ENCODE measurements at regions not wholly inside any gene's neighbourhood (a gene's known extent, or its start where the extent isn't known, plus 50 kb on each side); places are given as distances from the start of the nearest gene placed in this dataset.
"Not testable (repeated sequence)": the region's sequence is repeated elsewhere in the genome, so short reads cannot be mapped to it uniquely, and the experiment has no call there.

DNA sequence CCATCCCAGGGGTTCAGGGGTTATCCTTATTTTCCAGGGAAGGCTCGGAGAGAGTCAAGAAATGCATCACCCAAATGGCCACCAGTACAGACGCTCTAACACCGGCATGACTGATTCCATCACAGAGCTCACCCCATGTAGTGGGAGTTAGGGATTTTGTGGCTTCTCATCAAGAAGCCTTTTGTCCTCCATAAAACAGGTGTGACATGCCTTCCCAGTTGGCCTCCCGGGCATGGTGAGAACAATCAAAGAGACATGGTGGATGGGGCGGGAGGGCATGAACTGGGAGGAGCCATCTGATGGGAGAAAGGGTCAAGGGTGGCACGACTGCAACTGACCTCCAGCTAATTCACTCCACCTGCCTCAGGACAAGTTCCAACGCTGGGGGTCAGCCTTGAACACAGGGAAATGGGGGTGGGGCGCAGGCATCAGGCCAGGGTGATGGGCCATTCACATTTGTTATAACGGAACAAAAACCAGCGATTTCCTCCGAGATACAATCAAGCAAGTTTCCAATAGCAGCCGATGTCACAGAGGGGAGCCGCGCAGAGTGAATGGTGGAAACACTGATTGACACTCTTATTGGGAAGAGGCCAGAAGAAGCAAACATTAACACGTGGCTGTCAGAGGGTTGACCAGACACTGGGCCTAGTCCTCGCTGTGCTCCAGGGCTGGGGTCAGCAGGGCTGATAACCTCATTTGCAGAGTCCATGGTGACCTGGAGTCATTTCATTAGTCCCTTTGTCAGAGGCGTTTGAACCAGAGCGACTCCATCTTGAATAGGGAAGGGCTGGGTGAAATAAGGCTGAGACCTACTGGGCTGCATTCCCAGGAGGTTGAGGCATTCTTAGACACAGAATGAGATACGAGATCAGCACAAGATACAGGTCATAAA is 80.5 kb upstream of the HPCAL1 start:
- H3K27ac Mint-ChIP-seq, result no peak overlapping the region
- H3K9me3 Mint-ChIP-seq, result no peaks in the 10 kb centered on the region

GRCh38 chr2:10223471-10223870 is 79.2 kb upstream of the HPCAL1 start:
- H3K4me1 Mint-ChIP-seq (ENCODE audit: low read depth), result no peaks in the 10 kb centered on the region
- H3K9me3 Mint-ChIP-seq, result no peaks in the 10 kb centered on the region

More for the DNA sequence above, 80.5 kb upstream of the HPCAL1 start:
- no peaks in the 10 kb centered on the region for H3K27me3 Mint-ChIP-seq (ENCODE audit: insufficient read depth)
- no peak overlapping the region for H3K4me3 Mint-ChIP-seq
- no peak for DNase-seq (ENCODE audit: low spot score)
- H3K4me1 Mint-ChIP-seq (ENCODE audit: low read depth), result no peaks in the 10 kb centered on the region
- intact Hi-C loops (cut with micrococcal nuclease), result no loop called here
- H3K36me3 Mint-ChIP-seq (ENCODE audit: low read depth), result no peaks in the 10 kb centered on the region

GRCh38 chr2:10223932-10224720 is 78.6 kb upstream of the HPCAL1 start:
- Mint-ChIP-seq H3K4me3 (no peak overlapping the region), H3K9me3 (no peaks in the 10 kb centered on the region), H3K27me3 (ENCODE audit: insufficient read depth) (no peaks in the 10 kb centered on the region), H3K27ac (no peak overlapping the region), H3K4me1 (ENCODE audit: low read depth) (no peaks in the 10 kb centered on the region), H3K36me3 (ENCODE audit: low read depth) (no peaks in the 10 kb centered on the region)
- no peak for DNase-seq (ENCODE audit: low spot score)
- intact Hi-C loops (cut with micrococcal nuclease), result no loop called here

More at GRCh38 chr2:10223471-10223870, 79.2 kb upstream of the HPCAL1 start:
- no peaks in the 10 kb centered on the region for H3K27me3 Mint-ChIP-seq (ENCODE audit: insufficient read depth)
- H3K36me3 Mint-ChIP-seq (ENCODE audit: low read depth), result no peaks in the 10 kb centered on the region
- no peak for DNase-seq (ENCODE audit: low spot score)
- H3K27ac Mint-ChIP-seq, result no peak overlapping the region
- intact Hi-C loops (cut with micrococcal nuclease), result no loop called here
- H3K4me3 Mint-ChIP-seq, result no peak overlapping the region

DNA sequence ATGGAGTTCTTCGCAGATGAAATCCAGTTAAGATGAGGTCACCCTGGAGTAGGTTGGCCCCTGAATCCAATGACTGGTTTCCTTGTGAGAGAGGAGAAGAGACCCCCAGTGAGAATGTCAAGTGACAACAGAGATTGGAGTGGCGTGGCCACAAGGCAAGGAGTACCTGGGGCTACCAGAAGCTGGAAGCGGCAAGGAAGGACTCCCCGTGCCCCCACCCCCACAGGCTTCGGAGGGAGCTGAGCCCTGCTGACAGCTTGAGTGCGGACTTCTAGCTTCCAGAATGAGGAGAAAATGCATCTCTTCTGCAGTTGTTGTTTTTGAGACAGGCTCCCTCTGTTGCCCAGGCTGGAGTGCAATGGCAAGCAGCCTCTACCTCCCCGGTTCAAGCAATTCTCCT is 78.0 kb upstream of the HPCAL1 start:
- H3K4me3 Mint-ChIP-seq, result no peak overlapping the region
- no peak overlapping the region for H3K27ac Mint-ChIP-seq
- intact Hi-C loops (cut with micrococcal nuclease), result no loop called here
- H3K9me3 Mint-ChIP-seq, result no peaks in the 10 kb centered on the region
- peaks cover under 1% of the 10 kb centered on the region for H3K27me3 Mint-ChIP-seq (ENCODE audit: insufficient read depth)
- no peak for DNase-seq (ENCODE audit: low spot score)
- H3K36me3 Mint-ChIP-seq (ENCODE audit: low read depth), result no peaks in the 10 kb centered on the region
- H3K4me1 Mint-ChIP-seq (ENCODE audit: low read depth), result no peaks in the 10 kb centered on the region

DNA sequence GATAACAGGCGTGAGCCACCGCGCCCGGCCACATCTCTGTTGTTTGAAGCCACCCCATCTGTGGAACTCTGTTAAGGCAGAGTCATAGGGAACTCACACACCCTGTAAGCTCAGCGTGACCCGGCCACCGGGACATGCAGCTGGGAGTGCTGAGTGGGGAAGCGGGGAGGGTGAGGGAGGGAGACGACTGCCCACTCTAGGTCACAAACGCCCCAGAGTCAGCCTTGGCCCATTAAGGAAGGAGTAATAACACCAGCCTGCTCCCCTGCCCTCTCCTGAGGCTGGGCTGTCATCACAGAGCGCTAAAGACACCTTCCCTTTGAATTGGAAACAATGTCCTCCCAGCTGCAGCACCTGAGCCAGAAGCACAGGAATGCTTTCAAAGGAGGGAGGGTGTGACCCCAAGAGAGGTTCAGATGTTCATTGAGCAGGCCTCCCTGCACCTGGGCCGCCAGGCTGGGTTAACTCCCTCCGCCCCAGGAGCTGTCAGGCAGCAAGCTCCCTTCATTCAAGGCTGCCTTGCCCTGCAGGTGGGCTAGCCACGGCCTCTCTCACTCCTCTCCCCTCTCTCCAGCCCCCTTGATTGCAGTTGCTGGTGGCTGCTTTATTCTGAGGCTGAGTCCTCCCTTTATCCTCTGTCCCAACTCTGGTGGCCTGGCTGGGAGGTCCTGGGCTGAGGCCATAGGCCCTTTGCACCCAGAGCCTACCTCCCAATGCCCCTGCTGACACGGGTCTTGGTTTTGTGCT is 77.2 kb upstream of the HPCAL1 start:
- no peak overlapping the region for H3K27ac Mint-ChIP-seq
- H3K27me3 Mint-ChIP-seq (ENCODE audit: insufficient read depth), result peaks cover 1% of the 10 kb centered on the region
- H3K9me3 Mint-ChIP-seq, result no peaks in the 10 kb centered on the region

GRCh38 chr2:10226038-10226724 is 76.5 kb upstream of the HPCAL1 start:
- Mint-ChIP-seq H3K27me3 (ENCODE audit: insufficient read depth) (peaks cover 1% of the 10 kb centered on the region), H3K4me1 (ENCODE audit: low read depth) (no peaks in the 10 kb centered on the region), H3K9me3 (no peaks in the 10 kb centered on the region), H3K27ac (no peak overlapping the region), H3K4me3 (no peak overlapping the region), H3K36me3 (ENCODE audit: low read depth) (no peaks in the 10 kb centered on the region)
- DNase-seq (ENCODE audit: low spot score), result no peak
- intact Hi-C loops (cut with micrococcal nuclease), result no loop called here

More for the DNA sequence above, 77.2 kb upstream of the HPCAL1 start:
- Mint-ChIP-seq H3K4me3 (no peak overlapping the region), H3K4me1 (ENCODE audit: low read depth) (no peaks in the 10 kb centered on the region), H3K36me3 (ENCODE audit: low read depth) (no peaks in the 10 kb centered on the region)
- intact Hi-C loops (cut with micrococcal nuclease), result no loop called here
- no peak for DNase-seq (ENCODE audit: low spot score)

DNA sequence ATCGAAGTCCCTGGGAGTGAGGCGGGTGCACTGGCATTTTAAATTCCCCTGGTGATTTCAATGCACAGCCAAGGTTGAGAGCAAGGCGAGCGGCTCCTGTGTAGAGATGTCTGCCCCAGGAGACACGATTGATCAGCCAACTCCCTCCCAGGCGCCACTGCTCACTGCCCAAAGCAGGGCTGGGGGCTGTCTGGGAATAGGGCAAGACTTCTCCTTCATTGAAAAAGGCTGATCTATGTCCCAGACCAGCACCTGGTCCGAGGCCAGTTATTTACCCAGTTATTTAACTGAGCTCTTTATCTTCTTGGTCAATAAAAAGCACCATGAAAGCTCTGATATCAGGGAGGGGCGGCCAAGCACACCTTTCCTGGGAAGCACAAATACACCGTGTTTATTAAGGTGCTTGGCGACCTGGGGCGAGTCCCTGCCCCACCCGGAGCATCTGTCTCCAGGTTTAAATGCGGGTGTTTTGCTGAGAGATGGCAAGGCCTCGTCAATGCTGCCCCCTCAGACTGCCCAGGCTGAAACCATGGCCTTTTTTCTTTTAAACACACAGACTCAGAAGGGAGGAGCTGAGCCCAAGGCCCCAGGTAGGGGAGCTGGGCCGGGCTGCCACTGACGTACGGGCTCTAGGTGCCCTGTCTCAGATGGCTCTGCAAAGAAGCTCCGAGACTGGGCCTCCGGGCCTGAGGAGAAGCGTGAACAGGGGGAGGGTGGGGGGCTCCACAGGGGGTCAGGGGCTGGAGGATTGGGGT is 73.9 kb upstream of the HPCAL1 start:
- intact Hi-C loops (cut with micrococcal nuclease), result no loop called here
- H3K4me1 Mint-ChIP-seq (ENCODE audit: low read depth), result peaks cover 8% of the 10 kb centered on the region
- no peak overlapping the region for H3K27ac Mint-ChIP-seq
- no peaks in the 10 kb centered on the region for H3K36me3 Mint-ChIP-seq (ENCODE audit: low read depth)
- DNase-seq (ENCODE audit: low spot score), result no peak
- no peak overlapping the region for H3K4me3 Mint-ChIP-seq
- H3K9me3 Mint-ChIP-seq, result peaks cover 9% of the 10 kb centered on the region
- H3K27me3 Mint-ChIP-seq (ENCODE audit: insufficient read depth), result peaks cover 4% of the 10 kb centered on the region

GRCh38 chr2:10229462-10230099 is 73.1 kb upstream of the HPCAL1 start:
- intact Hi-C loops (cut with micrococcal nuclease), result no loop called here
- no peak for DNase-seq (ENCODE audit: low spot score)
- H3K27ac Mint-ChIP-seq, result no peak overlapping the region
- H3K27me3 Mint-ChIP-seq (ENCODE audit: insufficient read depth), result peaks cover 4% of the 10 kb centered on the region
- no peaks in the 10 kb centered on the region for H3K36me3 Mint-ChIP-seq (ENCODE audit: low read depth)
- H3K9me3 Mint-ChIP-seq, result peaks cover 10% of the 10 kb centered on the region
- H3K4me1 Mint-ChIP-seq (ENCODE audit: low read depth), result peaks cover 8% of the 10 kb centered on the region
- no peak overlapping the region for H3K4me3 Mint-ChIP-seq

DNA sequence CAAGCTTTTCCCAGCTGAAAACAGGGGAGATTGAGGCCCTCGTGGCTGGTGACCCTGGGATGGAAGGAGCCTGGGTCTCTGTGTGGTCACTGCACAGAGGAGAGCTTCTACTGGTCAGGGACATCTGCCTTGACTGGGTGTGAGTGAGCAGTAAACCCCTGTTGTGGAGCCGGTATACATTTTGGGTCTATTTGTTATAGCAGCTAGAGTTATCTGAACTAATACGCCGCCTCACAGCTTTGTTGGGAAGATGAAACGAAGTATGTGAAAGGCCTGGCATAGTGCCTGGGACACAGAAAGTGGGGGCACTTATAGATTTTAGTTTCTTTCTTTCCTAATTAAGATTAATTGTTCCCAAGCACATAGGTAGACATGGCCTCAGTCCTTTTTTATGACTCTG is 72.2 kb upstream of the HPCAL1 start:
- Mint-ChIP-seq H3K27me3 (ENCODE audit: insufficient read depth) (peaks cover 4% of the 10 kb centered on the region), H3K36me3 (ENCODE audit: low read depth) (no peaks in the 10 kb centered on the region), H3K27ac (no peak overlapping the region), H3K4me1 (ENCODE audit: low read depth) (peaks cover 8% of the 10 kb centered on the region), H3K4me3 (no peak overlapping the region), H3K9me3 (peaks cover 10% of the 10 kb centered on the region)
- intact Hi-C loops (cut with micrococcal nuclease), result no loop called here
- DNase-seq (ENCODE audit: low spot score), result no peak

GRCh38 chr2:10230921-10231320 is 71.8 kb upstream of the HPCAL1 start:
- H3K36me3 Mint-ChIP-seq (ENCODE audit: low read depth); H3K27ac Mint-ChIP-seq; H3K4me3 Mint-ChIP-seq; H3K27me3 Mint-ChIP-seq (ENCODE audit: insufficient read depth); DNase-seq (ENCODE audit: low spot score); intact Hi-C loops (cut with micrococcal nuclease); H3K9me3 Mint-ChIP-seq; H3K4me1 Mint-ChIP-seq (ENCODE audit: low read depth): not testable (repeated sequence)

GRCh38 chr2:10231551-10232085 is 71.1 kb upstream of the HPCAL1 start:
- H3K27ac Mint-ChIP-seq, result no peak overlapping the region
- intact Hi-C loops (cut with micrococcal nuclease), result no loop called here
- no peak for DNase-seq (ENCODE audit: low spot score)
- H3K36me3 Mint-ChIP-seq (ENCODE audit: low read depth), result no peaks in the 10 kb centered on the region
- no peak overlapping the region for H3K4me3 Mint-ChIP-seq
- H3K27me3 Mint-ChIP-seq (ENCODE audit: insufficient read depth), result peaks cover 4% of the 10 kb centered on the region
- H3K4me1 Mint-ChIP-seq (ENCODE audit: low read depth), result peaks cover 8% of the 10 kb centered on the region
- peaks cover 10% of the 10 kb centered on the region for H3K9me3 Mint-ChIP-seq

Measured in activated T-helper 1 cell treated with anti-CD3 and anti-CD28 coated beads, Interleukin-12 subunit alpha, Interleukin-12 subunit beta, Interleukin-2, Interleukin-4 antibody, amounts not matched to agents 30 ng/mL and 10 ng/mL and 1 ng/mL, durations not matched to agents 14 hours and 24 hours and 36 hours (primary cell).